Tongue (tissue), 1 donor: ENCODE measurements at regions not wholly inside any gene's neighbourhood (a gene's known extent, or its start where the extent isn't known, plus 50 kb on each side); places are given as distances from the start of the nearest gene placed in this dataset.

Source experiments
- DNase-seq: peaks from one replicate; pipeline ENCODE4 v3.0.0-alpha.2; 2015

DNA sequence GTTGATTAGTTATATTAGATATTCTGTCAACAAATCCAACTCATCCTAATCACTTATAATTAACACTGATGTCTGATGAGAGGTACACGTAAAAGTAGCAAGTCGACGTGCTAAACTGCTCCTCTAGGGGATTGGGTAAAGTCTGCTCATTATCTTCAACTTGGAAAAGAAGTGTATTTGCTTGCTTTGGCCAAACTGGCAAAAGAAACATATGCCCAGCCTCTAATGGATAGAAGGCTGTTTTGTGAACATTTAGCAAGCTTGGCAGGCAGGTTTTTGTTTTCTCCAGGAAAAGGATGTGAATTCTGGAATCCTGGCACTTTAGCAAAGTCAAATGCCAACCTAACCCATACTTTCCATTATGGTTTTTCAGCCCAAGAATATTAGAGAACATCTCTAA, 264.8 kb downstream of the TBL1XR1 start:
- no peak for DNase-seq

DNA sequence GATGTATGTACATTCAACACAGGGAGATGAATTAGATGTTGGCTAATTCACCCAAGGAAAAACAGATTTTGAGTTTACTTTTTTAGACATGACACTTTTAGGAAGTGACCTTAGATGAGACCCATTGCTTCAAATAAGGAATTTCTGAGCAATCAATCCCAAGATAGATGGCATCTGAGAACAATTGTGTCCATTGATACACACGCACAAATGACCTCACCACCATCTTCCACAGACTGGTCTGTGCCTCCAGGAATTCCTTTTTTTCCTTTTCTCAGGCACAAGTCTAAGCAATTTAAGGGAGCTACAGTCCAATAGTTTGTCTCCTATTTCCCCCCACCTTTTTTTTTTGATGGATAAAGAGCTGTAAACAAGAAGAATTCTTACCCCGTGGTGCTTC, 265.3 kb downstream of the TBL1XR1 start:
- no peak for DNase-seq

DNA sequence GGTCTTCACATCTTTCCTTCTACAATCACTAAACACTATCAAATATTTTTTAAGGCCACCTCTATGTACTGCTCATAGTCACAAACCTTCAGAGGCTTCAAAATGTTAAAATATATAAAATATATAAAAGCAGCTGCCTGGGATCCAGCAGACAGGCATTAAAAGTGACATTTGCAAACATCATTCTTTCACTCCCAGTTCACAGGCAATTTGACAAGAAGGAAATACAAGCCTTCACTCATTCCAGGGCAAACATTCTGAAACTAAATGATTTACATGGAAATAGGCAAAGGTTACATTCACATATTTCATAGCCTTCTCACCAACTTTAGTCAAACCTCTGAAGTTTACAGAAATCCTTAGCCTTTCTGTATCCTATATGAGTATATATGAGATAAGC, 266.3 kb downstream of the TBL1XR1 start:
- DNase-seq, result no peak

DNA sequence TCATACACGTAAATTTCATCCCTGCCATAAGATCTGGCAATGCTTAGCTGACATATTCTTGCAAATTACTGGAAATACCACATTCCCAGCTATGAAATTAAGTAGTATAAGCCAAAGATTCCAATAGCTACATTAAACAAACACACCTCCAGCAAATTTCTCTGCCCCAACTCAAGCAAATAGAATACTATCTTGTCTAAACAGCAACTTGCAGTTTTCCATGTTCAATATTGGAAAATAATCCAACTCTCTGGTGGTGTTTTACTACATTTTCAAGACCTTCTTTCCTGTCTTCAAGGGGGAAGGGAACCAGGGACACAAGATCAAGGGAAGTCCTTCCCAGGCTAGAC, 268.7 kb downstream of the TBL1XR1 start:
- DNase-seq, result no peak

DNA sequence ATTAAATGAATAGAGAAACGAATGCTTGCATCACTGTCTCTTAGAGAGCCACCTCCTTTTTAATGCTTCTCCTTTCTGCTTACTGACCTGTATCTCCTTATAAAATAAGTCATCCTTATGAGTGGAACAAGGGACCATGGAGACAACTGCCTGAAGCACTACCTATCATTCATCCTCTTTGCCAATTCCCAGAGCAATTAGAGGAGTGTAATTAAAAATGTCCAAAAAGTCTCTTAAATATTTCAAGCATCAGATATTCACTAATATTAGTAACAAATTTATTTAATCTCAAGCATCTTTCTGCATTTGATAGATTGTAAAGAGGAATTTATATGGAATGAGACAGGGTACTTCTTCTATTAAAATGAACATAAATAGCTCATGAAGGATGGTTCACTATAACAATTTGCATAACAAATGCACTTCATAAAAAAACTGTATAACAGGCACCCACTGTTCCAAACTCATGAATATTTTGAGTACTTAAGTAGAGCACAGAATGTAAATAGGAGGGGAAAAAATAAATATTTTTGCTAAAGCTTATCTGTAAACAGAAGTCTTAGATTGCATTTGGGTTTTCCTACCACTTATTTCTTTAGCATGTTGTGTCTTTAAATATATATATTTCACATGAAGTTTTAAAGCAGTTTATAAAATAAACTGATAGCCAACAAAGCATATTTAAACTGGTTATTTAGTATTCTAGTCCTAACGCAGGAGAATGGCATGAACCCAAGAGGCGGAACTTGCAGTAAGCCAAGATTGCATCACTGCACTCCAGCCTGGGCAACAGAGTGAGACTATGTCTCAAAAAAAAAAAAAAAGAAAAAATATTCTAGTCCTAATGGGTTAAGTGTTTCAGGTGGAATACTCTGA, 269.3 kb downstream of the TBL1XR1 start:
- DNase-seq, result no peak

DNA sequence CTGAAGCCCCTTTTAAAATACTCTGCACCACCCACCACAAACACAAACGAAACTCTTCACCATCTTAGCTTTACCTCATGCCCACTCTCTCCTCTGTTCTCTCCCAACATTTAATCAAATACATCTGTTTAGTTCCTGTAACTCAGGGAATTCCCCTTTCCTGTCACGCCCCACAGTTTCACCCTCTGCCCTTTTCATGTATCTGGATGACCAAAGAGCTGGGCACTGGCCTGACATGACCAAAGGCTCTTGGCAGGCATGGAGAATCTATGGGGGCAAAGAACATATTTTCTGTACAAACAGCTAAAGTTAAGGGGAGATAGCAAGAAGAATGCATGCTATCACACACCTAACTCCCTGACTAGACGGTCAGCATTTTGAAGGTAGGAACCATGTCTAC, 270.0 kb downstream of the TBL1XR1 start:
- DNase-seq, result no peak

DNA sequence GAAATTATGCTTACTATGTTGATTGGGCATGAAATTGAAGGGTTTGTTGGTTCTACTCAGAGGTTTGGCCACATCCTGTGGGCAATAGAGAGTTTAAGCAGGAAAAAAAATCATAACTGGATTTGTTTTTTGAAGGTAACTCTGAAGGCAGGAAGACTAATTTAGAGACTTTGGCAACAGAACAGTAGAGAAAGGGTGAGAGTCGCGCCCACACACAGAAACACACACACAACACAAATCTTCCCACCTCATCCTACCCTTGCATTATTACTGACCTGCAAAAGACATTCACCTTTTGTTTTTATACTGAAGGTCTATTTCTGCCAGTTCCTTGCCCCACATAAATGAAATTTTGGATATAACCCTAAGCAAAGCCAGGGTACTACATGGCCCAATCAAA, 270.6 kb downstream of the TBL1XR1 start:
- no peak for DNase-seq

DNA sequence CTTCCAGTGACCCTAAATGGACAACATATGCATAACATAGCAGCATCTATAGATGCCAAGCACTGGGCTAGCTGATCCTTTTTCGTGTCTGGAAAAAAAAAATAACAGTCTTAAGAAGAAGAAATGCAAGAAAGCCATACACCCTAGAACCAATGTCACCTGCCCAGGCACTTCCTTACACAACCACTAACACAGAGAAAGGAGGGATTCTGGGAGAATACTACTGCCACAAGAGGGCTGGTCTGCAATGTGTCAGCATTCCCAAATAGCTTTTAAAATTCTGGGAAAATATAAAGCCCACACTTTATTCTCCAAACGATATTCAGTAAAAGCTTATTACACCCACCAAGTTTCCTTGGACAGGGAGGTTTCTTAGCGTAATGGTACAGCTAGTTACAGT, 271.2 kb downstream of the TBL1XR1 start:
- no peak for DNase-seq

DNA sequence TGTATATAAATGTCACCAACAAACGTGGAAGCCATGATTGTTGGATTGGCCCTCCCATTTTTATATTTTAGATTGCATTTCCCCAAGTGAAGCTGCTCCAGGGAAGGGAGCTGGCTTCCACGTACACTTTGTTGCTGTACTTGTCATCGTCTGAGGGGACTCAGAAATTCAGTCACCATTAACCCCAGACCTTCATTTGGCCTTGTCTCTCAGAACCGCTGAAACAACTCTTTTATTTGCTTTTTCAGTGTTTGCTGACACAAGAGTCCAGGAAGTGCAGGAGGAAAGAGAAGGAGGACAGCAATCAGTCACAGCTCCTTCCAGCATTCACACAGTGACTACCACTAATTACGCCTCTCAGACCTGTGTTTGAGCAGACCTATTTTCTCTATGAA, 276.5 kb downstream of the TBL1XR1 start:
- no peak for DNase-seq

DNA sequence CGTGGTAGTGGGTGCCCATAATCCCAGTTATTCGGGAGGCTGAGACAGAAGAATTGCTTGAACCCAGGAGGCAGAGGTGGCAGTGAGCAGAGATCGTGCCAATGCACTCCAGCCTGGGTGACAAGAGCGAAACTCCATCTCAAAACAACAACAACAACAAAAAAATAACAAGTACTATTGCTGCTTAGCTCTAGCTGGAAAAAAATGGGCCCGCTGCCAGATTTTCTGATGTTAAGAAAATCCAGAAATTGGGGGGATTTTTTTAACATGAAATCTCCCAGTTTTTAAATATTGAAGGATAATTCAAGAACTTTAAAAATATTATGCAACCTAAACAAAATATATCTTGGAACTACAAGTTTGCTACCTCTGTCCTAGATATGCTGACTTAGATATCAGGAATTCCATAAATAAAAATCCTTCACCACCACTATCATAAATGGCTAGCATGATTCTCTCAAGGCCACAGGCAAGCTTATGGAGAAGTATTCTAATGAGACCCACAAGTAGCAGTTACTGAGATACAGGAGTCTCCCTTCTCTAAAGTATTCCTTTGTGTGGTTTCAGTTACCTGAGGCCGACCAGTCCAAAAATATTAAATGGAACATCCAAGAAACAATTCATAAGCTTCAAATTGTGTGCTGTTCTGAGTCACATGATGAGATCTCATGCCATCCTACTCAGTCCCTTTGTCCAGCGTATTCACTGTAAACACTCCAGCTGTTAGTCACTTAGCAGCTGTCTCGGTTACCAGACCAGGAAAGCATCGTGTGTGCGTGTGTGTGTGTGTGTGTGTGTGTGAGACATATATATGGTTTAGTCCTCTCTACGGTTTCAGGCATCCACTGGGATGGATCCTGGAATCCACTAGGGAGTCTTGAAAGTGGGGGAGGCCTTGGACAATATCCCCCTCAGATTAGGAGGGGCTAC, 277.2 kb downstream of the TBL1XR1 start:
- peak; percentile 85 for DNase-seq

DNA sequence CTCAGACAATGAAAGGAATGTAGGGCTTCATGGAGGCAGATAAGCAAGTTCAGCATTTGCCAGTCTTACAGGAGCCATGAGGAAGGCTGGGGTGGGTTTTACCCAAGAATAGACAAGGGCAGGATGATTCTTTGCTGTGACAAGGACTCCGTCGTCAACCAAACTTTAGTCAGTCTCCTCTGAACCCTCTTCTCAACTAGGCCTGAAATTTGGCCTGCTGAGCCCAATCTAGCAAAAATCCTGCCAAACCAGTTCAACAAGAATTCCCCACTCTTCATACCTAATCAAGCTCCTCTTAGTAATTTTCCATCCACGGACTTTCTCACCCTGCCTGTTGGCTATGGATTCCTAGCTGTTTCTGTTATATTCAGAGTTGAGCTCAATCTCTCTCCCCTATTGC, 280.5 kb downstream of the TBL1XR1 start:
- no peak for DNase-seq

DNA sequence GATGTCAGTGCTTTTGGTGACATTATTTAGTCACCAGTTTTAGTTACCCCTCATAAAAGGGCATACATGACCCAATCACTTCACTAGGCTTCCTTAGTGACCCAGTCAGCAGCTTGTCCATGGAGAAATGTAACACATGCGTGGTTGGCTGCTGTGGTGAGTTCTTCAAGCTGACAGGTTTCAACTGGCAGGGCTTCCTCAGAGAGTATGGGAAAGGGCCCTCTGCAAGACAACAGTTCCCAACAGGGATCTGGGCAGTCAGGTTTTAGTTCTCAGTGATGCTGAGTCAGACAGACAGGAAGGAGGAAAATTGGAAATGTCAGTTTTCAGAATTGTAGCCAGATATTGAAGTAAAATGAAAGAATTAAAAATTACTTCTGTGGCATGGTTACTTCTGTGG, 282.5 kb downstream of the TBL1XR1 start:
- peak; percentile 12 for DNase-seq

DNA sequence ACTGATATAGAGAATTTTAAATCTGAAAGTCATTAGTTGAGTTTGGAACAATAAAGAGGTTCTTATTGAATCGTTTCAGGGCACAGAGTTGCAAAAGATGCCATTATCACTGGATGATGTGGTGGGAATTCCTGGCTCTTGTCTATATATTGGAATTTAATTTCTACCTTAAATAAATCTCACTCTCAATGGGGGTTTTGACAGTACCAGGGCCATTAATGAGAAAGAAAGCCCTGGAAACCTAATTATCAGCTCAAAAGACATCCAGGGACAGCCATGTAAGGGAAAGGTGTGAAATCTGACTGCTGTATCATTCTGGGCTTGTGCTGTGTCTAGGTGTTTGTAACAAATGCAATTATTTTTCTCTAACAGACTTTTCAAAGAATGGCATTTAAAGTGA, 285.7 kb downstream of the TBL1XR1 start:
- DNase-seq, result no peak

DNA sequence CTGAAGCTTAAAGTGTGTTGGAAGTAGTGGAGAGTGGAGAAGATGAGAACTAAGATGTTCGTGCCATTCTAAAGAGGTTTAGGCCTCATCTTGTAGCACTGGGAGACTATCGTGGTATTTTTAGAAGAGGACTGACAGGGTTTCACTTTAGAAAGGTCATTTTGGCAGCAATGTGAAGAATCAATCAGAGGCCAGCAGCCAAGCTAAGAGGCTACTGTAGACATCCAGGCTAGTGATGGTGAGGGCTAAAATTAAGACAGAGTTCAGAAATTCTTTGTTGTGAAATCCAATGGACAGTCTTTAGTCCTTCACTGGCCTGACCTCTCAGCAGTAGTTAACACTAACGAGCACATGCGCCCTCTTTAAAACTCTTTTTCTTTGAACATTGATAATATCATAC, 288.2 kb downstream of the TBL1XR1 start:
- DNase-seq, result no peak

DNA sequence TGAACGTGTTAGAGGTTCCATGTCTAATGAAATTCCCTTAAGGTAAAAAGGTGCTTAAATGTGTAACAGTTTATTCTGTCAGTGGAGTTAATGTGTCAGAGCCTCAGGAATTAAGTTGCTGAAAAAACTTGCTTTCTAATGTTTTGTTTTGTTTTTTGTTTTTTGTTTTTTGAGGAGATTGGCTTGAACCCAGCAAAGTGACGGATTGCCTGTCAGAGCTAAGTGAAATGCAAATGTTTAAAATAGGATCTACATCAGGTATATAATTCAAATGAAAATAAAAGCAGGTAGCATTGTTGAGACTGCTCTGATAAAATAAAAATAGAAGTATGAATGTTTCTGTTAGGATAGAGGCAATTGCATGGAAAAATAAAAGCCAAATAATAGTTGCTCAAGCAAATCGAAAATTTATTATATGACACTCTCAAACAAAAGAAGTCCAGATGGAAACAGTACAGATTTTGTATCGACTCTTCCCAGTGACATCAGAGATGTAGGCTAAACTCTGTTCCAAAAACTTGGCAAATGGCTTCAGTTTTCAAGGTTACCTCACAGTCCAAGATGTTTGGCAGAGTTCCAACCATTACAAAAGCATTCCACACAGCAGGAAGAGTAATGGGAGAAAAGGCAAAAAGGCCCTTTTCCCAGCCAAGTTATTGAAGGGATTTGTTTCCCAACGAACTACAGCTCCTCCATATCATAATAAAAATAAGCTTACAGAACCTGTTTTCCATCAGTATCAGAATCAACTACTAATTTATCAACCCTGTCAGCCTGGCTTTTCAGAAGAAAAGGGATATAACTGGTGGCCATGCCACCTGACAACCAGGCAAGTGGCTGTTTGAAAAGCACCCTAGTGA, 291.0 kb downstream of the TBL1XR1 start:
- peak; percentile 94 for DNase-seq

DNA sequence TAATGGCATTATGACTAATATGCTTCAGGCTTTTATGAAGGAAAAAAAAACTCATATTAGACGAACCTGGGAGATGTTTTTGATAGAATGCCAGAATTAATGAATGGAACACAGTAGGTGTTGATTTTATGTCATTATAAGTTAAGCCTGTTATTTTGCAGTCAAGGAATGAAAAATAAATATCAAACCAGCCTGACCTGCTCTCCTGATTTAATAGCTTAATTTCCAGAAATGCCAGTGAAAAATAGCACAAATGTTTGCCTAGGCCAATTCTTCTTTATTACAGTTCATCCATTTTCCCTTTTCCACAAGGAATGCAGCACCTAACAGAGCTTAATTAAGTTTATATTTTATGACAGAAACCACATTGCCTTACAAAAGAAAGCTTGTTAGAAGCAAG, 292.0 kb downstream of the TBL1XR1 start:
- peak; percentile 19 for DNase-seq

DNA sequence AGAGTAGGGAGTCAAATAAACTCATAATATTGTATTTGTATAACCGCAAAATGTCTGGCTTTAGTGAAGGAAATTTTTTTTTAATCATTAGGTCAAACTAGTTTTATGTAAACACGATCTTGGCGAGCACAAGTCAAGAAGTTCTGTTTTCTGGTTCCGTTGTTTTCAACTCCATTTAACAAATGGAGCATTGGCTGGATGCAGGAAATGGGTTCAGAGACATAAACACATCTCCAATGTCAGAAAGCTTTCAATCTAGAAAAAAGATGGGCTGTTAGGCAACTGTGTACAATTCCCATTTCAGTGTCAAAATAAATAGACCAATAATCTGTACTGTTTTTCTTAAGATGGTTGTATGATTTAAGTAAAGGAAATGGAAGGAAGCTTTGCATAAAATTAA, 292.8 kb downstream of the TBL1XR1 start:
- no peak for DNase-seq

DNA sequence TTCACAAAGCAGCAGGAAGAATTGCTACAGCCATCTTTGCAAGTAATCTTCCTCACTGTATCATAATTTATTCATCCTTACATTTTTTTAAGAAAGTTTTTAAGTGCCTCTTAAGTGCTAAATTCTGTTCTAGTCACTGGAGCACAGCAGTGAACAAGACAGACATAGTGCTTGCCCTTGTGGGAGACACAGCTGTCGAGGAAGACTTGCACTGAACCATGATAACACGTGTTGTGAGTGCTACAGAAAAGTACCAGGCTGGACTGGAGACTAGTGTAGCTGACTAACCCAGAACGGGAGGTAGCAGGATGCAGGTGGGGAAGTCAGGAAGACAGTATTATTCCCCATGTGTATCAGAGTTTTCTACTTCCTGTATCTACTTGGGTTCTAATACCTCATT, 300.6 kb downstream of the TBL1XR1 start:
- peak; percentile 35 for DNase-seq

DNA sequence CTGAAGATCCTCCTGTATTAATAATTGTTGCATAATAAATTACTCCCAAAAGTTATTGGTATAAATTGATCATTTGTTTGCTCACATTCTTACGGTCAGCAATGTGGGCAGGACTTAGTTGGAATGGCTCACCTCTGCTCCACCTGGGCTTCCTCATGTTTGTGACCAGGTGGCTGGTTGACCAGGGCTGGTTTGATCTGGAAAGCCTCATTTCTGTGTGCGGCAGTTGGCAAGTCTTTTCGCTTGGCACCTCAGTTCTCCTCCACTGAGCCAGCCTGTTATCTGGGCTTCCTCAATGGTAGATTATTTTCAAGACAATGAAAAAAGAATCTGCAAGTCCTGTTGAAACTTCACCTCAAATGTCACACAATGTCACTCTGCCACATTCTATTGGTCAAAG, 301.1 kb downstream of the TBL1XR1 start:
- DNase-seq, result no peak

DNA sequence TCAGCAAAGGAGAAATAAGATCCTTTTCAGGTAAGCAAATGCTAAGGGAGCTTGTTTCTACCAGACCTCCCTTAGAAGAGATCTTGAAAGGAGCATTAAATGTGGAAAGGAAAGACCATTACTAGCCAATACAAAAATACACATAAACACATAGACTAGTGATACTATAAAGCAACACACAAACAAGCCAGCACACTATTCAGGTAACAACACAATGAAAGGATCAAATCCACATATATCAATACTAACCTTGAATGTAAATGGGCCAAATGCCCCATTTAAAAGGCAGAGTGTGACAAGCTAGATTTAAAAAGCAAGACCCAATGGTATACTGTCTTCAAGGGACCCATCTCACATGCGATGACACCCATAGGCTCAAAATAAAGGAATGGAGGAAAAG, 317.6 kb downstream of the TBL1XR1 start:
- no peak for DNase-seq

DNA sequence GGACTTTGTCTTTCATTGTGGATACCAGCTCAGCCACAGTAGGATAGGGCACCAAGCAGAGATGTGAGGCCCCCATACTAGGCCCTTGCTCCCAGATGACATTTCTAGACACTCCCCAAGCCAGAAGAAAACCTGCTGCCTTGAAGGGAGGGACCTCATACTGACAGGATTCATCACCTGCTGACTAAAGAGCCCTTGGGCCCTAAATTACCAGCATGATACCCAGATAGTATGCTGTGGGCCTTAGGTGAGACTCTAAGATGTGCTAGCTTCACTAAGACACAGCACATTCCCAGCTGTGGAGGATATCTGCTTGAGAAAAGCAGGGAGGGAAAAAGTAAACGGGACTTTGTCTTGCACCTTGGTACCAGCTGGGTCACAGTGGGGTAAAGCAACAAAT, 324.0 kb downstream of the TBL1XR1 start:
- no peak for DNase-seq

DNA sequence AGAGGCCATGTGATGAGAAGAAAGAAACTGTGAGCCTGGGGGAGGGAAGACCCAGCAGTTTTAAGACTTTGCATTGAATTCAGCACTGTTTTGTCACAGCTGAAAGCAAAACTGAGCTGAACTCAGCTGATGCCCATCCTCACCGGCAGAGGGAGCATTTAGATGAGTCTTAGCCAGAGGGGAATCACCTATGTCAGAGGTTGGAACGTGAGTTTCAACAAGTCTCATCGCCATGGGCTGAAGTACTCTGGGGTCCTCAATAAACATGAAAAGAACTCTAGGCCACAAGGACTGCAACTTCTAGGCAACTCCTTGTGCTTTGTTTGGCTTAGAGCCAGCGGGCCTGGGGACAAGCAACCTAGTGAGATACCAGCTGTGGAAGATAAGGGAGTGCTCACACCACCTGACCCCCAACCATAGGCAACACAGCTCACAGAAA, 324.5 kb downstream of the TBL1XR1 start:
- DNase-seq, result peak; percentile 55

DNA sequence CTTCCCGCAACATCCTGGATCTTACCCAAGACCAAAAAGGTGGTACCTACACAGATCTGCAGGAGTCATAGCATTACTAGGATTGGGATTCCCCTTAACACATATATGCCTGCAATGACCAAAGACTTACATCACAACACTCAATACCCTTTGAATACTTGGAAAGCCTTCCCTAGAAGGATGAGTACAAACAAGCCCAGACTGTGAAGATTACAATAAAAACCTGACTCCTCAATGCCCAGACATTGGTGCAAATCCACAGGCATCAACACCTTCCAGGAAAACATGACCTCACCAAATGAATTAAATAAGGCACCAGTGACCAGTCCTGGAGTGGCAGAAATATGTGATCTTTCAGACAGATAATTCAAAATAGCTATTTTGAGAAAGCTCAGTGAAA, 326.8 kb downstream of the TBL1XR1 start:
- DNase-seq, result no peak
